ENCODE measurements at regions not wholly inside any gene's neighbourhood (a gene's known extent, or its start where the extent isn't known, plus 50 kb on each side); places are given as distances from the start of the nearest gene placed in this dataset.

DNA sequence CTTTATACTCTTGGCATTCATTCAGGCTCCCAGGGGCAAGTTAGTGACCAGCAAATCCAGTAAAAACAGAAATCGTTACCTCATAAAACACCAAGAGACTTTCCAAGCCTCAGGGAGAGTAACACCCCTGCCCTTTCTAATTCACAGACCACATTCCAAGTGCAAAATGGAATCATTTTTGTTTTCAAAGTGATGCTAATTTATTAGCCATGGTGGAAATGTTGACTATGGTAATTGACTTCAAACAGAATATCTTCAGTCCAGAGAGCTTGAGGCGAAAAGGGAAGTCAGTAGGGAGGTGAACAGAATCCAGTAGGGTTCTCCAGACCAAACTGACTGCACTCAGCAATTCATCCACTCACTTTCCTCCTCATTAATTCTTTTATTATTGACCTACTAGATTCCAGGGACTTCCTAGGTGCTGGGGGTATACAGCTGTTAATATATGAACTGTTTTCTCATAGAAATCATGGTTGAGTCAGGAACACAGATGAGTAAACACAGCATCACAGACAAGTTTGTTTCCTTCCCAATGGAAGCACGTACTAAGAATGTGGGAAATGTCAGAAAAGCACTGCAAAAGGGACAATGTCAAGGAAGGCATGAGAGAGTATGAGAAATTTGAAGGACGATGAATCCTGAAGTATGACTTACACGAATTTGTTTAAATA, 388.5 kb upstream of the C1orf87 start:
- intact Hi-C loops (cut with micrococcal nuclease): no loop called here
- Histone ChIP-seq H3K4me2 (ENCODE audit: low read length) (no peak overlapping the region), H3K9me2 (ENCODE audit: insufficient read depth) (no peaks in the 10 kb centered on the region), H3K36me3 (ENCODE audit: control insufficient read depth in 1 of 2, insufficient read depth in 2 of 2, low read length in 2 of 2) (no peaks in the 10 kb centered on the region), H3K27me3 (ENCODE audit: insufficient read depth, low read length) (no peaks in the 10 kb centered on the region), H2AFZ (ENCODE audit: low read depth, low read length, poor library complexity, severe bottlenecking) (no peak overlapping the region), H3K4me1 (ENCODE audit: control insufficient read depth in 1 of 2, insufficient read depth in 2 of 2, low read length in 2 of 2) (no peaks in the 10 kb centered on the region), H4K20me1 (ENCODE audit: insufficient read depth) (no peaks in the 10 kb centered on the region), H3K27ac (ENCODE audit: low read depth, low read length) (no peak overlapping the region), H3K79me2 (ENCODE audit: insufficient read depth, low read length) (no peaks in the 10 kb centered on the region), H3K9me3 (ENCODE audit: control insufficient read depth in 1 of 2, insufficient read depth in 1 of 2, low read depth in 1 of 2, low read length in 2 of 2) (no peaks in the 10 kb centered on the region), H3K4me3 (replicated peaks in 1 of 2; ENCODE audit: low read depth in 1 of 2, low read length in 2 of 2) (no peak overlapping the region), H3K9ac (ENCODE audit: low read length) (no peak overlapping the region)
- no peak for DNase-seq (ENCODE audit: low read depth, low spot score)
- RAD21 ChIA-PET (ENCODE audit: low non-redundant PET in 1 of 2, low total read pairs in 2 of 2, uncharacterized antibody in 2 of 2, unreplicated experiment in 2 of 2): no interaction called here
- no peak for TF ChIP-seq POLR2AphosphoS5 (IDR thresholded peaks at IDR 0.05; ENCODE audit: low read depth, low read length)
- TF ChIP-seq EZH2phosphoT487 (IDR thresholded peaks at IDR 0.05; ENCODE audit: borderline replicate concordance): no peak
- TF ChIP-seq ATF3 (IDR thresholded peaks at IDR 0.05): no peak
- TF ChIP-seq REST (IDR thresholded peaks at IDR 0.05; ENCODE audit: low read depth): no peak
- TF ChIP-seq CBX3 (IDR thresholded peaks at IDR 0.05; ENCODE audit: low read depth): no peak
- no peak for TF ChIP-seq SP1 (IDR thresholded peaks at IDR 0.05; ENCODE audit: low read depth)
- no peak for TF ChIP-seq ZBTB33 (IDR thresholded peaks at IDR 0.05; ENCODE audit: extremely low read depth, insufficient replicate concordance, low read length)
- no peak for TF ChIP-seq YY1 (IDR thresholded peaks at IDR 0.05; ENCODE audit: extremely low read depth, insufficient replicate concordance, low read depth, low read length)
- TF ChIP-seq ELF1 (IDR thresholded peaks at IDR 0.05; ENCODE audit: borderline replicate concordance, low read depth): no peak
- no peak for TF ChIP-seq ZNF274 (IDR thresholded peaks at IDR 0.05; ENCODE audit: low read depth, low read length)
- TF ChIP-seq POLR2A (IDR thresholded peaks at IDR 0.05; ENCODE audit: borderline replicate concordance, extremely low read depth, insufficient read depth, insufficient read length): no peak
- TF ChIP-seq SRF (IDR thresholded peaks at IDR 0.05; ENCODE audit: low read depth): no peak
- ATAC-seq: no peak
- BruUV-seq (replicated peaks): no TSS peak
- CTCF ChIA-PET: no interaction called here
- POLR2A ChIA-PET: no interaction called here

All from HCT116 (cell line).